Fibroblast of lung (primary cell): ENCODE measurements at regions not wholly inside any gene's neighbourhood (a gene's known extent, or its start where the extent isn't known, plus 50 kb on each side); places are given as distances from the start of the nearest gene placed in this dataset.

Experiments
- DNase-seq, 2 donors: peaks; one replicate each; pipeline versions ENCODE4 v3.0.0 to v3.0.0-alpha.2; 2010; ENCODE audit warnings: low read depth in 2 of 2
- H2AFZ ChIP-seq: 2 replicates; pipeline ENCODE4 v1.5.1; 2012; ENCODE audit warnings: low read length, control low read depth, inconsistent platforms
- H3K27ac ChIP-seq: 2 replicates; pipeline ENCODE4 v1.5.1; 2011; ENCODE audit warnings: low read length, control low read depth; ENCODE audit not compliant: insufficient read depth
- H3K27me3 ChIP-seq: 2 replicates; pipeline ENCODE4 v1.5.1; 2011; ENCODE audit warnings: mild to moderate bottlenecking, low read length; ENCODE audit not compliant: control insufficient read depth, insufficient read depth
- H3K36me3 ChIP-seq: 2 replicates; pipeline ENCODE4 v1.5.1; 2011; ENCODE audit warnings: low read length; ENCODE audit not compliant: control insufficient read depth, insufficient read depth
- H3K4me1 ChIP-seq: 2 replicates; pipeline ENCODE4 v1.5.1; 2011; ENCODE audit warnings: low read length; ENCODE audit not compliant: control insufficient read depth, insufficient read depth; ENCODE audit errors: extremely low read depth
- H3K4me2 ChIP-seq: 2 replicates; pipeline ENCODE4 v1.5.1; 2011; ENCODE audit warnings: low read length, control low read depth; ENCODE audit not compliant: insufficient read depth; ENCODE audit errors: extremely low read depth
- H3K4me3 ChIP-seq, 4 experiments: fragments of 200-600 bp in 1 of 4; sonication (generic) in 1 of 4; replicated peaks in 1 of 4; 2 replicates each; pipeline ENCODE4 v1.5.1; 2011 to 2016; ENCODE audit warnings: low read length in 4 of 4, low read depth in 3 of 4, mild to moderate bottlenecking in 3 of 4, control low read depth in 2 of 4, inconsistent platforms in 1 of 4, mixed read lengths in 1 of 4; ENCODE audit not compliant: insufficient read depth in 1 of 4; ENCODE audit errors: control extremely low read depth in 1 of 4
- H3K79me2 ChIP-seq: 2 replicates; pipeline ENCODE4 v1.5.1; 2012; ENCODE audit warnings: mild to moderate bottlenecking, low read length, inconsistent platforms; ENCODE audit not compliant: control insufficient read depth, insufficient read depth
- H3K9ac ChIP-seq: 2 replicates; pipeline ENCODE4 v1.5.1; 2011; ENCODE audit warnings: mild to moderate bottlenecking, low read length, control low read depth; ENCODE audit not compliant: insufficient read depth
- H3K9me3 ChIP-seq: 2 replicates; pipeline ENCODE4 v1.5.1; 2012; ENCODE audit warnings: low read depth, low read length; ENCODE audit not compliant: control insufficient read depth, insufficient read depth
- H4K20me1 ChIP-seq: 2 replicates; pipeline ENCODE4 v1.5.1; 2011; ENCODE audit warnings: low read length; ENCODE audit not compliant: control insufficient read depth, insufficient read depth; ENCODE audit errors: extremely low read depth
- CTCF ChIP-seq, 2 donors: IDR thresholded peaks in 1 of 2; conservative IDR thresholded peaks in 1 of 2; 1 replicate in 1 of 2; 2 replicates in 1 of 2; pipeline ENCODE4 v1.5.1; 2011 to 2012; ENCODE audit warnings: low read length in 2 of 2, control low read depth in 1 of 2, inconsistent platforms in 1 of 2, low read depth in 1 of 2, mild to moderate bottlenecking in 1 of 2
- EZH2 ChIP-seq: IDR thresholded peaks from 2 replicates; pipeline ENCODE4 v1.5.1; 2012; ENCODE audit warnings: low read length, control low read depth, mild to moderate bottlenecking; ENCODE audit errors: missing control alignments

GRCh38 chr3:24679429-24679828 lies 184.8 kb upstream of the THRB start:
- H4K20me1 ChIP-seq = no peaks in the 10 kb centered on the region
- H3K27ac ChIP-seq = no peak overlapping the region
- H3K79me2 ChIP-seq = no peaks in the 10 kb centered on the region
- H3K27me3 ChIP-seq = no peaks in the 10 kb centered on the region
- H3K4me1 ChIP-seq = peaks cover 4% of the 10 kb centered on the region
- no peak overlapping the region for H3K4me2 ChIP-seq
- TF ChIP-seq CTCF (conservative IDR thresholded peaks at IDR 0.05 in 1 of 2, IDR thresholded peaks at IDR 0.05 in 1 of 2; ENCODE audit: low read depth in 1 of 2, low read length in 2 of 2) (no peak), EZH2 (no peak)
- H3K36me3 ChIP-seq = no peaks in the 10 kb centered on the region
- no peak for DNase-seq
- H3K4me3 ChIP-seq = no peak overlapping the region
- no peaks in the 10 kb centered on the region for H3K9me3 ChIP-seq
- no peak overlapping the region for H3K9ac ChIP-seq
- no peak overlapping the region for H2AFZ ChIP-seq

GRCh38 chr3:24680214-24680967 lies 185.7 kb upstream of the THRB start:
- Histone ChIP-seq H3K27me3 (no peaks in the 10 kb centered on the region), H3K4me1 (peaks cover 4% of the 10 kb centered on the region), H3K36me3 (no peaks in the 10 kb centered on the region), H3K9ac (no peak overlapping the region), H4K20me1 (no peaks in the 10 kb centered on the region), H3K4me2 (no peak overlapping the region), H3K27ac (no peak overlapping the region), H3K9me3 (no peaks in the 10 kb centered on the region), H3K4me3 (no peak overlapping the region), H2AFZ (no peak overlapping the region), H3K79me2 (no peaks in the 10 kb centered on the region)
- TF ChIP-seq EZH2 (no peak), CTCF (conservative IDR thresholded peaks at IDR 0.05 in 1 of 2, IDR thresholded peaks at IDR 0.05 in 1 of 2; ENCODE audit: low read depth in 1 of 2, low read length in 2 of 2) (peak; percentile 60 to 77)
- peak; percentile 29 to 37 for DNase-seq

GRCh38 chr3:24682141-24682547 lies 187.5 kb upstream of the THRB start:
- H2AFZ ChIP-seq = no peak overlapping the region
- H3K27ac ChIP-seq = no peak overlapping the region
- no peaks in the 10 kb centered on the region for H3K79me2 ChIP-seq
- H3K9me3 ChIP-seq = no peaks in the 10 kb centered on the region
- H3K4me1 ChIP-seq = peaks cover 7% of the 10 kb centered on the region
- DNase-seq = peak; percentile 35 to 68
- H4K20me1 ChIP-seq = no peaks in the 10 kb centered on the region
- H3K27me3 ChIP-seq = no peaks in the 10 kb centered on the region
- no peaks in the 10 kb centered on the region for H3K36me3 ChIP-seq
- H3K9ac ChIP-seq = no peak overlapping the region
- no peak overlapping the region for H3K4me2 ChIP-seq
- no peak overlapping the region for H3K4me3 ChIP-seq
- TF ChIP-seq EZH2 = no peak
- no peak for TF ChIP-seq CTCF (conservative IDR thresholded peaks at IDR 0.05 in 1 of 2, IDR thresholded peaks at IDR 0.05 in 1 of 2; ENCODE audit: low read depth in 1 of 2, low read length in 2 of 2)
